Aorta (tissue), 5 donors: ENCODE measurements at regions not wholly inside any gene's neighbourhood (a gene's known extent, or its start where the extent isn't known, plus 50 kb on each side); places are given as distances from the start of the nearest gene placed in this dataset.

Source experiments
- ATAC-seq: fragments of 200-7000 bp; cut with Tn5 transposase; one replicate; pipeline ENCODE4 v1.9.1; 2022; ENCODE audit warnings: moderate library complexity; ENCODE audit not compliant: low FRiP score
- DNase-seq, 2 donors: peaks; one replicate each; pipeline ENCODE4 v3.0.0-alpha.2; 2020
- H3K27ac ChIP-seq, 2 donors: one replicate each; pipeline ENCODE4 v1.5.1; 2013; ENCODE audit warnings: low read length in 2 of 2, mild to moderate bottlenecking in 2 of 2, moderate library complexity in 2 of 2, control low read depth in 1 of 2, inconsistent platforms in 1 of 2, low read depth in 1 of 2
- H3K27me3 ChIP-seq, 2 donors: one replicate each; pipeline ENCODE4 v1.6.1; 2013; ENCODE audit warnings: control low read depth in 1 of 2, low read length in 1 of 2, mild to moderate bottlenecking in 1 of 2, moderate library complexity in 1 of 2; ENCODE audit not compliant: insufficient read depth in 2 of 2, control insufficient read depth in 1 of 2
- H3K36me3 ChIP-seq, 2 donors: one replicate each; pipeline ENCODE4 v1.6.1; 2013; ENCODE audit warnings: control low read depth in 1 of 2, low read length in 1 of 2, mild to moderate bottlenecking in 1 of 2; ENCODE audit not compliant: insufficient read depth in 2 of 2, control insufficient read depth in 1 of 2
- H3K4me1 ChIP-seq, 2 donors: one replicate each; pipeline ENCODE4 v1.6.1; 2013; ENCODE audit warnings: low read length in 2 of 2, control low read depth in 1 of 2, mild to moderate bottlenecking in 1 of 2, moderate library complexity in 1 of 2; ENCODE audit not compliant: insufficient read depth in 2 of 2, control insufficient read depth in 1 of 2
- H3K4me3 ChIP-seq, 2 donors: one replicate each; pipeline ENCODE4 v1.5.1; 2013; ENCODE audit warnings: low read length in 2 of 2, control low read depth in 1 of 2, mild to moderate bottlenecking in 1 of 2
- H3K9me3 ChIP-seq: one replicate; pipeline ENCODE4 v1.6.1; 2013; ENCODE audit warnings: mild to moderate bottlenecking, low read length; ENCODE audit not compliant: control insufficient read depth
- WGBS, 2 donors: extraction: QIAGEN DNeasy Blood & Tissue Kit; methylation state at CpG; one replicate each; pipeline ENCODE4 v1.1.7; 2013; 5-methylcytosine and 5-hydroxymethylcytosine counted together
- intact Hi-C, 2 donors: fragments of 100-400 bp; cut with DNase I; formaldehyde crosslinking; loops; one replicate each; pipeline versions ENCODE4 v1.14.2 to v1.15.0; 2022
- donor health status: healthy with polysubstance abuse.
- donor health status: Bipolar disorder and iron deficiency.
- donor health status: DM: no; HTN: no; CAD: no.
- donor health status: DM: no; HTN: no; CAD: no.
- donor health status: DM: yes; HTN: yes; CAD: no.

DNA sequence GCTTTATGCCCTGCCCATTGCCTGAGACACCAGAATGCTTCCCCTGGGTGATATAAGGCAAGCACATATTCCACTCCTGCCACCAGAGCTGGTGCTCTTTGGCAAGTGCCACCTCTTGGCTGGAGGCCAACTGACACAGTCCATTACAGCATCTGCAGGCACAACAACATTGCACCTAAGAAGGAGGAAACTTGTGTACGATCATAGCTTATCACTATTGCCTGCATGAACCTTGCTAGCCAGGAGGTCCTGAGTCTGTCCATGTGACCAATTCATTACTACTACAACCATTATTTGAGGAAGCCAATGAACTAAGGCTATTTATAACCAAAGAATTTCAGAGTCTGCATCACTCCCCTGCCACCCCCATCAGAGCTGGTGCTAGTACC, 119.8 kb upstream of the SCAF11 start:
- Histone ChIP-seq H3K27me3 (no peaks in the 10 kb centered on the region), H3K9me3 (no peaks in the 10 kb centered on the region), H3K4me3 (no peak overlapping the region), H3K36me3 (no peaks in the 10 kb centered on the region), H3K4me1 (no peaks in the 10 kb centered on the region), H3K27ac (no peak overlapping the region)
- 16 to 27% methylated on average over 1 of the region's 1 CpG for WGBS, 2 donors
- ATAC-seq (no peak), DNase-seq (no peak)
- intact Hi-C loops, result no loop called here

DNA sequence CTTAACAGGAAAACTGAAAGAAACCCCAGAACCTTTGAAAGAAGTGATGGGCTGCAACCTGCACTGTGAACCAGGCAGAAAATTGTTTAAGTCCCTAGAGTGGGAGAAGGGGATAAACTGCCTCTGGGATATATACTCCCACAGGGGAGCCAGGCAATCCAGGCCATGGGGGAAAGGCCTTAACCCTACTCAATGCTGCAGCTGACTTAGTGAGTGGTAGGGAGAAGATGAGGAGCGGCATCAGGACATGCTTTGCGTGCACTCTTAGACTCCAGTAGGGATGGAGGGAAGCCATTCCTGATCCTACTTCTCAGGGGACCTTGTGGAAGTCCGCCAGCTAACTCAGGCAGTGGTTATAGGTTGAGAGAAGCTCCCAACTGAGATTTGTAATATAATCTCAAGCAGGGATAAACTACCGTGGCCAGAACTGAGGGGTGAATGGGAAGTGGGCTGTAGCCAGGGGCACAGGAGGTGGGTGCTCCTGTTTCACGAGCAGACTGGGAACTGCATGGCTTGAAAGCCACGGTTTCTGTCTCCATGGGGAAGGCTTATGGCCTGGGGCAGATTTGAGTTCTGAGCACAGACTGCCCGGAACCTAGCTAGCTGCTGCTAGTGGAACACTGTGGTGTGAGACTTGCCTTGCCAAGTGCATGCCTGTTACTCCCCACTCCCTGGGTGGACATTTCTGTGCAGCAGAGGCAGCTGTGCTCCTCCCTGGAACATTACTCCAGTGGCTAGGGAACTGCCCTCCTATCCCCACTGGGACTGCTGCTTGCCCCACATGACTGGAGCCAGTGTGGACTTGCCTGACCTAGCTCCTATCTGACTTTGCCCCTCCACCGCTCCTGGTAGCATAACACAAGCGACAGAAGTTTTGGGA, 119.2 kb upstream of the SCAF11 start:
- DNase-seq (no peak), ATAC-seq (no peak)
- H3K9me3 ChIP-seq, result no peaks in the 10 kb centered on the region
- no peak overlapping the region for H3K27ac ChIP-seq
- WGBS, 2 donors, result 90 to 93% methylated on average over 9 of the region's 9 CpGs
- no peaks in the 10 kb centered on the region for H3K27me3 ChIP-seq
- no peaks in the 10 kb centered on the region for H3K4me1 ChIP-seq
- no peaks in the 10 kb centered on the region for H3K36me3 ChIP-seq
- no peak overlapping the region for H3K4me3 ChIP-seq
- intact Hi-C loops, result no loop called here

- intact Hi-C loops, result no loop called here
- no peak for ATAC-seq
- Histone ChIP-seq H3K4me1 (no peaks in the 10 kb centered on the region), H3K4me3 (no peak overlapping the region), H3K27me3 (no peaks in the 10 kb centered on the region), H3K36me3 (no peaks in the 10 kb centered on the region), H3K27ac (no peak overlapping the region), H3K9me3 (no peaks in the 10 kb centered on the region)
- 99 to 100% methylated on average over 1 of the region's 1 CpG for WGBS, 2 donors
- no peak for DNase-seq
Observed at GRCh38 chr12:46108721-46109120, 118.3 kb upstream of the SCAF11 start.

DNA sequence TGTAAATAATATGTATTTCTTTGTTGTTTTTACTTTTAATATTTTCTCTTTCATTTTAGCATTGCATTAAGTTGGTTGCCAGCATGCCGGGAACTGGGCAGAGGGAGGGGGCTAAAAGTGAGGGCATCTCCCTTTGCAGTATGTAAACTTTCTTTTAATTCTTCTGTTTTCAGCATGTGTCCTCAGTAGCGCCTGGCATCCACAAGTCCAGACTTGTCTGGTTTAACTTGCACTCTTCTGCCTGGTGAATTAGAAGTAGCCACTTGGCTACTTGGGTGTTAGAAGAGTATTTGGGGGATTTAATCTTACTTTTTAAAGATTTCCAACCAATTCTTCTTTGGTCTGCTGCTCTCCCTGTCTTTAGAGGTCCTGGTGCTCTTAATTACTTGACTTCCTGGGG, 117.2 kb upstream of the SCAF11 start:
- DNase-seq (no peak), ATAC-seq (no peak)
- intact Hi-C loops, result loop anchor here in 1 of 2 donors (2.0 kb wide), 1 partner anchor 17 kb away; no protein-coding TSS in a partner anchor
- Histone ChIP-seq H3K27ac (no peak overlapping the region), H3K4me1 (no peaks in the 10 kb centered on the region), H3K4me3 (no peak overlapping the region), H3K9me3 (no peaks in the 10 kb centered on the region), H3K27me3 (no peaks in the 10 kb centered on the region), H3K36me3 (no peaks in the 10 kb centered on the region)
- WGBS, 2 donors, result 90 to 97% methylated on average over 2 of the region's 2 CpGs

DNA sequence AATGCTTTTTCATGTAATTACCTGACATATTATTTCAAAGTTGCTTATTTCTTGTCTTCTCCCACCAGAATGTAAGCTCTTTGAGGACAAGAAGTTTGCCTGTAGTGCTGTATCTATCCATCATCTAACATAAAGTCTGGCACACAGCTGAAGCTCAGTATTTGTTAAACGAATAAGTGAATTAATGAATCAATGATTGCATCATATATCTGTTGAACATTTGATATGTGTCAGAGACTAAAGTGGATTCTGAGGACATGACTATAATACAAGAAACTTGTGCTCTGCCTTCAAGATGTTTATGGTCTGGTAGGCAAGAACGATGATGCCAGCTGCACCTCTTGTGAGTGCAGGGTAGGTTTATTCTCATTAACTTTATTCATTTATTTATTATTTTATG, 115.4 kb upstream of the SCAF11 start:
- no peaks in the 10 kb centered on the region for H3K9me3 ChIP-seq
- WGBS, 2 donors, result 92 to 93% methylated on average over 2 of the region's 2 CpGs
- ATAC-seq, result no peak
- no peaks in the 10 kb centered on the region for H3K27me3 ChIP-seq
- DNase-seq, result no peak
- H3K36me3 ChIP-seq, result no peaks in the 10 kb centered on the region
- no peak overlapping the region for H3K4me3 ChIP-seq
- no peak overlapping the region for H3K27ac ChIP-seq
- intact Hi-C loops, result loop anchor here in 1 of 2 donors (2.0 kb wide), 1 partner anchor 19 kb away; no protein-coding TSS in a partner anchor
- H3K4me1 ChIP-seq, result no peaks in the 10 kb centered on the region

DNA sequence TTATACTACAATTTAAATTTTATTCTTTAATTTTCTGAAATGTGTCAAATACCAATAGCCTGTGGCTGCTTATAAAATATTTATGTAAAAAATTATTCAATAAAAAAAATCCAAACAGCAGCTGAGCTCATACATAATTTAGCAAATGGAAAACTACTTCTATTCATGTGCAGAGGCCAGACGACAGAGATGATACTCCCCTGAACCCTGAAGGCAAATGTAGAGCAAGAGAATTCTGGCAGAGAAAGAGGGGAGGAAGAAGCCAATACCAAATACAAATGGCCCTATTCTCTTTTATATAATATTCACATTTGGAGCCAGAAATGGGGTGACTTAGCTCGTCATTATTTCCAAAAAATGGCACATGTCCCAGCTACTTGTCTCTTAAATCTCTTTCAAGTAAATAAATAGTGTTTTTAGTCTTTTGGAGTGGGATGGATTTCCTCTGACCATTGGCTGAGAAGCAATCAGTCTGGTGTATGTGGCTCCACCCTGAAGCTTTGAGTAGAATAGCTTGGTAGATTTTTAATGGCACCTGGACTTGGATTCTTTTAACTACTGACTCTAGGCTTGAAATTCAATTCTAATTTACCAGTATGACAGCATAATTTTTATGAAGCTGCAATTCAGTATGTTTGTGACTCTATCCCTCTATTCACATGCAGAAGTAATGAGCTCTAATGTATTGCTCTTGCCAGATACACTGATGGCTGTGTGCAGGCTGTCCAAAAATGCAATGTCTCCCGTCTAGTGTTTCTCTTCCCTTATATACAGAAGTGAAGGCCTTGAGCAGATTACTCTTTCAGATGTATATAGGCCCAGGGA, 113.4 kb upstream of the SCAF11 start:
- Histone ChIP-seq H3K4me3 (no peak overlapping the region), H3K4me1 (no peaks in the 10 kb centered on the region), H3K27ac (no peak overlapping the region), H3K36me3 (no peaks in the 10 kb centered on the region), H3K27me3 (no peaks in the 10 kb centered on the region), H3K9me3 (no peaks in the 10 kb centered on the region)
- intact Hi-C loops, result no loop called here
- WGBS, 2 donors, result 54 to 66% methylated on average over 3 of the region's 3 CpGs
- no peak for DNase-seq
- no peak for ATAC-seq

GRCh38 chr12:46101485-46101869, 111.1 kb upstream of the SCAF11 start:
- intact Hi-C loops, result no loop called here
- 89 to 93% methylated on average over 4 of the region's 4 CpGs for WGBS, 2 donors
- DNase-seq (no peak), ATAC-seq (no peak)
- H3K4me1 ChIP-seq, result no peaks in the 10 kb centered on the region
- no peaks in the 10 kb centered on the region for H3K36me3 ChIP-seq
- H3K27ac ChIP-seq, result no peak overlapping the region
- no peak overlapping the region for H3K4me3 ChIP-seq
- H3K27me3 ChIP-seq, result no peaks in the 10 kb centered on the region
- no peaks in the 10 kb centered on the region for H3K9me3 ChIP-seq

DNA sequence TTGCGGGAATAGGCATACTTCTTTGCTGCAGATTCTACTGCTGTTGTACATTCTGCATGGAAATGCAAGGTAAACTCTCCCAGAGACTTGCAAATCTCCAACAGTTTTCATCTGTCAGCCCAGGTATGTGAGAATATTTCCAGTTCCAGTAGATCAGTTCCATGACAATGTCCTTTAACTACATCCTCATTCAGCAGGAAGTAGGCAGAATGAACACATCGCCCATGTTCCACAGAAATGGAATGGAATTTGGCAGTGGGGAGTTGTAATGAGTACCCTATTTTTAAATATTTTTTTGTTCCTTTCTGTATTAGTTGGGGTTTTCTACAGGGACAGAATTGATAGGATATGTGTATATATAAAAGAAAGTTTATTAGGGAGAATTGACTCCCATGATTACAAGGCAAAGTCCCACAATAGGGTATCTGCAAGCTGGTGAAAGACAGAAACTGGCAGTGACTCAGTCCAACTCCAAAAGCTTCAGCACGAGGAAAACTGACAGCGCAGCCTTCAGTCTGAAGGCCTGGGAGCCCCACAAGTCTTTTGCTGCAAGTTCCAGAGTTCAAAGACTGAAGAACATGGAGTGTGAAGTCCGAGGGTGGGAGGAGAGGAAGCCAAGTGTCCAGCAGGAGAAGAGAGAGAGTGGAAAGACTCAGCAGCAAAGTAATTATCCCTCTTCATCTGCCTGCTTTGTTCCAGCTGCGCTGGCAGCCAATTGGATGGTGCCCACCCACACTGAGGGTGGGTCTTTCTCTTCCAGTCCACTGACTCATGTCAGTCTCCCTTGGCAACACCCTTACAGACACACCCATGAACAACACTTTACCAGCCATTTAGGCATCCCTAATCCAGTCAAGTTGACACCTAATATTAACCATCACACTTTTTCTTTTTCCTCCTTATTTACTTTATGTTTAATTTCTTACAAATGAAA, 110.4 kb upstream of the SCAF11 start:
- H3K9me3 ChIP-seq, result no peaks in the 10 kb centered on the region
- intact Hi-C loops, result no loop called here
- DNase-seq (no peak), ATAC-seq (no peak)
- no peaks in the 10 kb centered on the region for H3K36me3 ChIP-seq
- no peaks in the 10 kb centered on the region for H3K27me3 ChIP-seq
- H3K4me3 ChIP-seq, result no peak overlapping the region
- WGBS, 2 donors, result 72 to 77% methylated on average over 6 of the region's 6 CpGs
- H3K4me1 ChIP-seq, result no peaks in the 10 kb centered on the region
- H3K27ac ChIP-seq, result no peak overlapping the region
